Tibial artery (tissue), 4 donors: ENCODE measurements at regions not wholly inside any gene's neighbourhood (a gene's known extent, or its start where the extent isn't known, plus 50 kb on each side); places are given as distances from the start of the nearest gene placed in this dataset.

Experiments used
- DNase-seq, 2 donors: peaks; one replicate each; pipeline ENCODE4 v3.0.0-alpha.2; 2019
- H3K27ac ChIP-seq, 2 donors: fragments of 200-600 bp; sonication (generic) in 1 of 2; 1 replicate in 1 of 2; 2 replicates in 1 of 2; pipeline ENCODE4 v1.5.1; 2018 to 2019; ENCODE audit warnings: mild to moderate bottlenecking in 1 of 2
- H3K27me3 ChIP-seq, 2 donors: fragments of 200-600 bp; sonication (generic) in 1 of 2; one replicate each; pipeline versions ENCODE4 v1.5.1 to v1.6.0; 2016 to 2019
- H3K36me3 ChIP-seq, 3 donors: fragments of 200-600 bp; sonication (generic) in 2 of 3; one replicate each; pipeline ENCODE4 v1.5.1; 2016 to 2019; ENCODE audit warnings: mild to moderate bottlenecking in 2 of 3
- H3K4me1 ChIP-seq, 4 donors: fragments of 200-600 bp; sonication (generic) in 2 of 4; 1 replicate in 3 of 4; 2 replicates in 1 of 4; pipeline ENCODE4 v1.5.1; 2016 to 2019
- H3K4me3 ChIP-seq, 2 donors: fragments of 200-600 bp; sonication (generic) in 1 of 2; 1 replicate in 1 of 2; 2 replicates in 1 of 2; pipeline ENCODE4 v1.5.1; 2018 to 2019; ENCODE audit warnings: mild to moderate bottlenecking in 2 of 2
- H3K9me3 ChIP-seq, 3 donors: fragments of 200-600 bp; sonication (generic) in 1 of 3; one replicate each; pipeline ENCODE4 v1.5.1; 2016 to 2019
- CTCF ChIP-seq, 2 experiments: fragments of 200-600 bp in 1 of 2; fragments of 450-650 bp in 1 of 2; IDR thresholded peaks; one replicate each; pipeline ENCODE4 v1.5.1; 2017 to 2019; ENCODE audit warnings: antibody characterized with exemption in 2 of 2, mild to moderate bottlenecking in 1 of 2, moderate library complexity in 1 of 2
- intact Hi-C: fragments of 100-400 bp; cut with DNase I; formaldehyde crosslinking; loops from one replicate; pipeline ENCODE4 v1.15.0; 2023; ENCODE audit warnings: low total_unique reads

- Histone ChIP-seq H3K27me3 (no peaks in the 10 kb centered on the region), H3K4me3 (no peak overlapping the region), H3K9me3 (no peaks in the 10 kb centered on the region), H3K4me1 (no peaks in the 10 kb centered on the region), H3K27ac (no peak overlapping the region), H3K36me3 (no peaks in the 10 kb centered on the region)
- DNase-seq: no peak
- no peak for TF ChIP-seq CTCF (IDR thresholded peaks at IDR 0.05)
- intact Hi-C loops: no loop called here
Observed at GRCh38 chr4:156144961-156145360, 191.3 kb upstream of the CTSO start.

GRCh38 chr4:156138781-156139280 lies 185.2 kb upstream of the CTSO start:
- no peaks in the 10 kb centered on the region for H3K36me3 ChIP-seq
- no peak for TF ChIP-seq CTCF (IDR thresholded peaks at IDR 0.05)
- H3K4me3 ChIP-seq: no peak overlapping the region
- no peaks in the 10 kb centered on the region for H3K27me3 ChIP-seq
- H3K27ac ChIP-seq: no peak overlapping the region
- no peaks in the 10 kb centered on the region for H3K4me1 ChIP-seq
- no peak for DNase-seq
- intact Hi-C loops: no loop called here
- no peaks in the 10 kb centered on the region for H3K9me3 ChIP-seq

- Histone ChIP-seq H3K4me1 (no peaks in the 10 kb centered on the region), H3K9me3 (no peaks in the 10 kb centered on the region), H3K27ac (no peak overlapping the region), H3K36me3 (no peaks in the 10 kb centered on the region), H3K27me3 (no peaks in the 10 kb centered on the region), H3K4me3 (no peak overlapping the region)
- intact Hi-C loops: no loop called here
- DNase-seq: no peak
- no peak for TF ChIP-seq CTCF (IDR thresholded peaks at IDR 0.05)
Observed at GRCh38 chr4:156137679-156138473, 184.2 kb upstream of the CTSO start.

GRCh38 chr4:156132196-156132595 lies 178.5 kb upstream of the CTSO start:
- Histone ChIP-seq H3K27ac (no peak overlapping the region), H3K36me3 (no peaks in the 10 kb centered on the region), H3K27me3 (no peaks in the 10 kb centered on the region), H3K4me3 (no peak overlapping the region), H3K4me1 (peaks cover 0 to 5% (median 0%) of the 10 kb centered on the region in 4 donors), H3K9me3 (no peaks in the 10 kb centered on the region)
- no peak for TF ChIP-seq CTCF (IDR thresholded peaks at IDR 0.05)
- intact Hi-C loops: no loop called here
- no peak for DNase-seq

GRCh38 chr4:156128616-156129015 lies 174.9 kb upstream of the CTSO start:
- Histone ChIP-seq H3K27me3 (no peaks in the 10 kb centered on the region), H3K27ac (no peak overlapping the region), H3K9me3 (peaks cover 0 to 5% (median 0%) of the 10 kb centered on the region in 3 donors), H3K36me3 (no peaks in the 10 kb centered on the region), H3K4me3 (no peak overlapping the region), H3K4me1 (peaks cover 0 to 5% (median 0%) of the 10 kb centered on the region in 4 donors)
- intact Hi-C loops: no loop called here
- no peak for DNase-seq
- TF ChIP-seq CTCF (IDR thresholded peaks at IDR 0.05): no peak
